GM12872 (cell line): ENCODE measurements at regions not wholly inside any gene's neighbourhood (a gene's known extent, or its start where the extent isn't known, plus 50 kb on each side); places are given as distances from the start of the nearest gene placed in this dataset.

ENCODE experiments used
- CTCF ChIP-seq: IDR thresholded peaks from 3 replicates; pipeline ENCODE4 v1.5.1; 2011; ENCODE audit warnings: low read depth, mild to moderate bottlenecking, low read length, moderate library complexity; ENCODE audit not compliant: insufficient read depth

GRCh38 chr13:44313674-44314073 is 60.0 kb upstream of the SERP2 start:
- TF ChIP-seq CTCF: no peak

- TF ChIP-seq CTCF: no peak
Observed at GRCh38 chr13:44317752-44318151, 55.9 kb upstream of the SERP2 start.

- TF ChIP-seq CTCF: no peak
Observed at GRCh38 chr13:44318161-44318560, 55.5 kb upstream of the SERP2 start.

GRCh38 chr13:44320611-44321010 is 53.0 kb upstream of the SERP2 start:
- no peak for TF ChIP-seq CTCF

- TF ChIP-seq CTCF: no peak
Observed at GRCh38 chr13:44321961-44322360, 51.7 kb upstream of the SERP2 start.

- TF ChIP-seq CTCF: no peak
Observed at GRCh38 chr13:44322928-44323327, 50.7 kb upstream of the SERP2 start.

- no peak for TF ChIP-seq CTCF
Observed at GRCh38 chr13:44323754-44324153, 49.9 kb upstream of the SERP2 start.
